Activated naive CD8-positive, alpha-beta T cell treated with anti-CD3 and anti-CD28 coated beads, Interleukin-2, amount 50 U/mL, for 24 hours (primary cell): ENCODE measurements at regions not wholly inside any gene's neighbourhood (a gene's known extent, or its start where the extent isn't known, plus 50 kb on each side); places are given as distances from the start of the nearest gene placed in this dataset.
"Not testable (repeated sequence)": the region's sequence is repeated elsewhere in the genome, so short reads cannot be mapped to it uniquely, and the experiment has no call there.

ENCODE experiments used
- ATAC-seq: fragments of 150-1000 bp; cut with Tn5 transposase; one replicate; pipeline ENCODE4 v1.10.0; 2021
- DNase-seq: peaks from one replicate; pipeline ENCODE4 v3.0.0; 2021
- H3K27ac Mint-ChIP-seq: one replicate; pipeline ENCODE4 v1.8.0; 2021; ENCODE audit warnings: mild to moderate bottlenecking, mixed read lengths
- H3K27me3 Mint-ChIP-seq: one replicate; pipeline ENCODE4 v1.8.0; 2021; ENCODE audit warnings: mixed read lengths
- H3K36me3 Mint-ChIP-seq: one replicate; pipeline ENCODE4 v1.8.0; 2021; ENCODE audit warnings: low read depth, mixed read lengths
- H3K4me1 Mint-ChIP-seq: one replicate; pipeline ENCODE4 v1.8.0; 2021; ENCODE audit warnings: mixed read lengths
- H3K4me3 Mint-ChIP-seq: one replicate; pipeline ENCODE4 v1.8.0; 2021; ENCODE audit warnings: mild to moderate bottlenecking, moderate library complexity, mixed read lengths
- H3K9me3 Mint-ChIP-seq: one replicate; pipeline ENCODE4 v1.8.0; 2021; ENCODE audit warnings: mixed read lengths

GRCh38 chr22:49457146-49457545 is 370.5 kb downstream of the BRD1 start:
- no peak overlapping the region for H3K27ac Mint-ChIP-seq

DNA sequence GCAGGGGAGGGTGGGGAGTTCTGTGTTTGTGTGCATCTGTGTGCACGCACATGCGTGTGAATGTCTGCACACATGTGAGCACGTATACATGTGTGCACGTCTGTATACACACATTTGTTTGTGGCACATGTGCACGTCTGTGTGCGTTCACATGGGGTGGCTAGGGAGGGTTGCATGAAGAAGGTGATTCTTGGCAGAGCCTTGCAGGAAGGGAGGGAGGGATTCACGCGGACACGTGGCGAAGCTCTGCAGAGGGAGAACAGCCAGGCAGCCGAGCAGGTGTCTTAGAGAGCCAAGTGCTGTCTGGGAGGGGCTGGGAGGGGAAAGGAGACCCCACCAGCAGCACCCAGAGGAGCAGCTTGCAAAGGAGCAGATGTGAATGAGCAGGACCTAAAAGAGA is 372.1 kb downstream of the BRD1 start:
- DNase-seq, result no peak
- no peaks in the 10 kb centered on the region for H3K9me3 Mint-ChIP-seq
- H3K27me3 Mint-ChIP-seq, result peaks cover 20% of the 10 kb centered on the region
- H3K27ac Mint-ChIP-seq, result no peak overlapping the region
- H3K36me3 Mint-ChIP-seq, result no peaks in the 10 kb centered on the region
- H3K4me3 Mint-ChIP-seq, result no peak overlapping the region
- no peak for ATAC-seq
- H3K4me1 Mint-ChIP-seq, result no peaks in the 10 kb centered on the region

More at GRCh38 chr22:49457146-49457545, 370.5 kb downstream of the BRD1 start:
- H3K4me3 Mint-ChIP-seq, result no peak overlapping the region
- ATAC-seq (no peak), DNase-seq (no peak)
- H3K27me3 Mint-ChIP-seq, result peaks cover 12% of the 10 kb centered on the region
- H3K9me3 Mint-ChIP-seq, result no peaks in the 10 kb centered on the region
- H3K36me3 Mint-ChIP-seq, result no peaks in the 10 kb centered on the region
- no peaks in the 10 kb centered on the region for H3K4me1 Mint-ChIP-seq

DNA sequence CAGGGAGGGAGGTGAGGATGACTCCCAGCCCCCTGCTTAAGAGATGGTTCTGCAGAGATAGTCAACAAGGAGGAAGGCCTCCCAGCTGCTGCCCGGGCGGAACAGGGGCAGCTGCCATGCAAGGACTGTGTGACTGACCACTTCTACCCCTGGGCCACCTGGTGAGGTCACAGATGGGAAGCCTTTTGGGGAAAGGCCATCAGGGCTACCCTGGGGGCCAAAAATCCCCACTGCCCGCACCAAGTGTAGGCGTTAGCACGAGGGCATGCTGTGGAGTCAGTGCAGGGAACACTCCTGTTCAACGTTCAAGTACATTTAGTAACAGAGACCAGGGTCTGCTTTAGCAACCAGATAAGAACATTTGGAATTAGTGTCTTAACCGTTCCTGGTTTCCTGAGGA is 372.9 kb downstream of the BRD1 start:
- DNase-seq, result no peak
- no peaks in the 10 kb centered on the region for H3K9me3 Mint-ChIP-seq
- H3K4me3 Mint-ChIP-seq, result no peak overlapping the region
- H3K4me1 Mint-ChIP-seq, result no peaks in the 10 kb centered on the region
- no peaks in the 10 kb centered on the region for H3K36me3 Mint-ChIP-seq
- ATAC-seq, result no peak
- H3K27ac Mint-ChIP-seq, result no peak overlapping the region
- H3K27me3 Mint-ChIP-seq, result peaks cover 28% of the 10 kb centered on the region

DNA sequence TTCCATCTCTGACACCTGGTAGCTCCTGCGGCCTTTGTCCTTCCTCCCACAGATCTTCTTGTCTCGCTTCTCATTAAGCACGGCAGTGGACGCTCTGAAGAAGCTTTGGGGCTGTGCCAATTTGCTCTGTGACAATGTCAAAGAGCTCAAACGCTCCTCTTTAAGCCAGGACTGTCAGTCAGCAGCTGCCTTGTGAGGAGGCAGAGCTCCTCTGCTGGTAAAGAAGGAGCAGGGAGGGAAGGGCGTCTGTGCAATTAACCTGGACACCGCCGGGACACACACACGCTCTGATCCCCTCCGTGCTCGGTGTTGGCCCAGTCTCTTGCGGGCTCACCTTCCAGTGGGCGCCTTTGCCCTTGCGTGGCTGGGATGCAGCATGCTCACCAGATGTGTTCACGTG is 373.9 kb downstream of the BRD1 start:
- H3K27me3 Mint-ChIP-seq, result peaks cover 35% of the 10 kb centered on the region
- H3K27ac Mint-ChIP-seq, result no peak overlapping the region
- ATAC-seq (no peak), DNase-seq (no peak)
- H3K36me3 Mint-ChIP-seq, result no peaks in the 10 kb centered on the region
- no peak overlapping the region for H3K4me3 Mint-ChIP-seq
- H3K9me3 Mint-ChIP-seq, result no peaks in the 10 kb centered on the region
- no peaks in the 10 kb centered on the region for H3K4me1 Mint-ChIP-seq

DNA sequence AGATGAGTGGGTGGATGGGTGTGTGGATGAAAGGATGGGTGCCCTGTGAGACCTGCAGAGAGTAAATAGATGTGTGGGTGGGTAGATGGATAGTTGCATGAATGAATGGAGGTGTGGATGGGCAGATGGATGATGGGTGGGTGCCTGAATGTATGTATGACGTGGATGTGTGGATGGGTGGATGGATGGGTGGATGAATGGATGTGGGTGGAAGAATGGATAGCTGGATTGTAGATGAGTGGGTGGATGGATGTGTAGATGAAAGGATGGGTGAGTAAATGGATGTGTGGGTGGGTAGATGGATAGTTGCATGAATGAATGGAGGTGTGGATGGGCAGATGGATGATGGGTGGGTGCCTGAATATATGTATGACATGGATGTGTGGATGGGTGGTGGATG is 374.7 kb downstream of the BRD1 start:
- not testable (repeated sequence) for DNase-seq, H3K36me3 Mint-ChIP-seq, H3K27ac Mint-ChIP-seq, ATAC-seq, H3K4me3 Mint-ChIP-seq, H3K9me3 Mint-ChIP-seq, H3K4me1 Mint-ChIP-seq
- peaks cover 36% of the 10 kb centered on the region for H3K27me3 Mint-ChIP-seq

- Mint-ChIP-seq H3K36me3 (no peaks in the 10 kb centered on the region), H3K9me3 (no peaks in the 10 kb centered on the region), H3K27me3 (peaks cover 39% of the 10 kb centered on the region), H3K4me3 (no peak overlapping the region), H3K4me1 (no peaks in the 10 kb centered on the region), H3K27ac (no peak overlapping the region)
- DNase-seq, result no peak
- no peak for ATAC-seq
Measured at GRCh38 chr22:49452362-49452946, 375.2 kb downstream of the BRD1 start.

GRCh38 chr22:49451070-49451840 is 376.4 kb downstream of the BRD1 start:
- ATAC-seq (no peak), DNase-seq (no peak)
- no peaks in the 10 kb centered on the region for H3K36me3 Mint-ChIP-seq
- no peak overlapping the region for H3K27ac Mint-ChIP-seq
- peaks cover 39% of the 10 kb centered on the region for H3K27me3 Mint-ChIP-seq
- H3K9me3 Mint-ChIP-seq, result no peaks in the 10 kb centered on the region
- peaks cover 4% of the 10 kb centered on the region for H3K4me1 Mint-ChIP-seq
- no peak overlapping the region for H3K4me3 Mint-ChIP-seq

- Mint-ChIP-seq H3K4me3 (no peak overlapping the region), H3K27ac (no peak overlapping the region), H3K9me3 (no peaks in the 10 kb centered on the region), H3K27me3 (peaks cover 39% of the 10 kb centered on the region), H3K36me3 (no peaks in the 10 kb centered on the region), H3K4me1 (peaks cover 9% of the 10 kb centered on the region)
- ATAC-seq (no peak), DNase-seq (no peak)
Measured at GRCh38 chr22:49450498-49450897, 377.2 kb downstream of the BRD1 start.

GRCh38 chr22:49449811-49450446 is 377.7 kb downstream of the BRD1 start:
- peaks cover 11% of the 10 kb centered on the region for H3K4me1 Mint-ChIP-seq
- ATAC-seq (no peak), DNase-seq (no peak)
- no peaks in the 10 kb centered on the region for H3K36me3 Mint-ChIP-seq
- no peak overlapping the region for H3K4me3 Mint-ChIP-seq
- H3K27me3 Mint-ChIP-seq, result peaks cover 35% of the 10 kb centered on the region
- H3K27ac Mint-ChIP-seq, result no peak overlapping the region
- no peaks in the 10 kb centered on the region for H3K9me3 Mint-ChIP-seq

DNA sequence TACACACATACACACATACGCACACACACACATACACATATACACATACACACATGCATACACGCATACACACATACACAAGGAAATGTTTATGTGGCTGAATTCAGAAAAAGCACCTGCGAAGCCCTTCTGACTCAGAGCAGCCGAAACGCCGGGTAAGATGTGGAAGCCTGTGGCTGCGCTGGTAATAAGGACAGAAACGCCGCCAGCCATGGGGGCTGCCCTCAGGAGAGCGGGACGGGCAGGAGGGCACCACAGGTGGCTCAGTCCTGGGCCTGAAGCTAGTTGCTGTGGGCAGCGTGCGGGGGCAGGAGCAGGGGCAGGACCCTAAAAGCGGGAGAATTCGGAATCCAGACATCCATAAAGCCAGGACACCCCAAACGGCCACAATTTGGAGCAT is 378.3 kb downstream of the BRD1 start:
- H3K27ac Mint-ChIP-seq, result no peak overlapping the region
- no peak for DNase-seq
- no peaks in the 10 kb centered on the region for H3K9me3 Mint-ChIP-seq
- no peaks in the 10 kb centered on the region for H3K36me3 Mint-ChIP-seq
- no peak for ATAC-seq
- H3K4me3 Mint-ChIP-seq, result no peak overlapping the region
- peaks cover 11% of the 10 kb centered on the region for H3K4me1 Mint-ChIP-seq
- peaks cover 39% of the 10 kb centered on the region for H3K27me3 Mint-ChIP-seq

GRCh38 chr22:49448526-49448925 is 379.1 kb downstream of the BRD1 start:
- Mint-ChIP-seq H3K36me3 (no peaks in the 10 kb centered on the region), H3K27ac (no peak overlapping the region), H3K9me3 (no peaks in the 10 kb centered on the region), H3K4me3 (no peak overlapping the region), H3K27me3 (peaks cover 39% of the 10 kb centered on the region), H3K4me1 (peaks cover 11% of the 10 kb centered on the region)
- DNase-seq, result no peak
- no peak for ATAC-seq

GRCh38 chr22:49447837-49448236 is 379.8 kb downstream of the BRD1 start:
- no peaks in the 10 kb centered on the region for H3K9me3 Mint-ChIP-seq
- ATAC-seq, result no peak
- H3K4me1 Mint-ChIP-seq, result peaks cover 11% of the 10 kb centered on the region
- H3K36me3 Mint-ChIP-seq, result no peaks in the 10 kb centered on the region
- no peak overlapping the region for H3K4me3 Mint-ChIP-seq
- peaks cover 41% of the 10 kb centered on the region for H3K27me3 Mint-ChIP-seq
- DNase-seq, result no peak
- H3K27ac Mint-ChIP-seq, result no peak overlapping the region

DNA sequence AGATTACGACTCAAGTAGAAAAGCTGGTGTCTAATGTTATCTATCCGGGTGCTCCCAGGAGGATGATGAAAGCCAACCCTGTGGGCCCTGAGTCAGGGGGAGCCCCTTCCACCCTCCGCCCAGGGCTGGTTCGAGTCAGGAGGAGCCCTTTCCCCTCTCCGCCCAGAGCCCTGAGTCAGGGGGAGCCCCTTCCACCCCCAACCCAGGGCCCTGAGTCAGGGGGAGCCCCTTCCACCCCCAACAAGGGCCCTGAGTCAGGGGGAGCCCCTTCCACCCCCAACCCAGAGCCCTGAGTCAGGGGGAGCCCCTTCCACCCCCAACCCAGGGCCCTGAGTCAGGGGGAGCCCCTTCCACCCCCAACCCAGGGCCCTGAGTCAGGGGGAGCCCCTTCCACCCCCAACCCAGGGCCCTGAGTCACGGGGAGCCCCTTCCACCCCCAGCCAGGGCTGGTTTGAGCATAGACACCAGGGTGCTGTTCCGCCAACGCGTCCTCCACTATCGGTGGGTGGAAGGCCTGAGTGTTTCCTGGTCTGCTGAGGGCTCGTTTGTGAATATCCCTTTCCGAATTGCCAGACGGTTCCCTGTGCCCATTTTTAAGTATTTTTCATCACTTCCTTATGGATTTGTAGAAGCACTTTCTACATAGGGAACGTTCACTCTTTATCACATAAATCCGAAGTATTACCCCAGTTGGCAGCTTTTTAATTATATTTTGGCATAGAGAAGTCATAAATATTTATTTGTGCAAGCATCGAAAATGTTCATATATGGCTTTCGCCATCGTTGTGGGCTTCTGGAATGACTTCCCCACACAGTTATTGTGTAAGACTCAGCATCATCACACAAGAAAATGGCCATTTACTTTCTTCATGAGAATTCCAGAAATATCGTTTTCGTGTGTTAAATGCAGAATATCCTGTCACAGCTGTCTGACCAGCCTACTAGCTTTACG is 380.6 kb downstream of the BRD1 start:
- no peak overlapping the region for H3K4me3 Mint-ChIP-seq
- DNase-seq (peak; percentile 27), ATAC-seq (peak; percentile 67)
- H3K36me3 Mint-ChIP-seq, result no peaks in the 10 kb centered on the region
- no peaks in the 10 kb centered on the region for H3K9me3 Mint-ChIP-seq
- peaks cover 43% of the 10 kb centered on the region for H3K27me3 Mint-ChIP-seq
- peaks cover 11% of the 10 kb centered on the region for H3K4me1 Mint-ChIP-seq
- H3K27ac Mint-ChIP-seq, result no peak overlapping the region

- Mint-ChIP-seq H3K4me3 (no peak overlapping the region), H3K27me3 (peaks cover 41% of the 10 kb centered on the region), H3K27ac (no peak overlapping the region), H3K9me3 (no peaks in the 10 kb centered on the region), H3K36me3 (no peaks in the 10 kb centered on the region), H3K4me1 (peaks cover 11% of the 10 kb centered on the region)
- ATAC-seq (no peak), DNase-seq (no peak)
Measured at GRCh38 chr22:49446145-49446758, 381.4 kb downstream of the BRD1 start.
